Heart left ventricle (tissue), 16 donors: ENCODE measurements at regions not wholly inside any gene's neighbourhood (a gene's known extent, or its start where the extent isn't known, plus 50 kb on each side); places are given as distances from the start of the nearest gene placed in this dataset.

Experiments used
- ATAC-seq, 4 donors: fragments of 200-7000 bp; cut with Tn5 transposase; one replicate each; pipeline ENCODE4 v1.9.1; 2020 to 2022; ENCODE audit warnings: moderate library complexity in 4 of 4, mild to moderate bottlenecking in 3 of 4, moderate number of reproducible peaks in 1 of 4
- DNase-seq, 5 donors: peaks; one replicate each; pipeline ENCODE4 v3.0.0-alpha.2; 2020
- H3K27ac ChIP-seq, 12 donors: fragments of 200-600 bp; sonication (generic) in 4 of 12; one replicate each; pipeline versions ENCODE4 v1.5.0 to v1.8.0; 2016 to 2022; ENCODE audit warnings: mild to moderate bottlenecking in 2 of 12
- H3K27me3 ChIP-seq, 9 donors: fragments of 200-600 bp; sonication (generic) in 2 of 9; one replicate each; pipeline versions ENCODE4 v1.5.1 to v1.8.0; 2016 to 2022; ENCODE audit warnings: mild to moderate bottlenecking in 3 of 9
- H3K36me3 ChIP-seq, 9 donors: fragments of 200-600 bp; sonication (generic) in 2 of 9; one replicate each; pipeline versions ENCODE4 v1.5.0 to v1.8.0; 2018 to 2022; ENCODE audit warnings: mild to moderate bottlenecking in 2 of 9
- H3K4me1 ChIP-seq, 12 donors: fragments of 200-600 bp; sonication (generic) in 4 of 12; one replicate each; pipeline versions ENCODE4 v1.5.0 to v1.8.0; 2016 to 2022; ENCODE audit warnings: mild to moderate bottlenecking in 3 of 12
- H3K4me3 ChIP-seq, 12 donors: fragments of 200-600 bp; sonication (generic) in 4 of 12; one replicate each; pipeline versions ENCODE4 v1.5.0 to v1.8.0; 2017 to 2022; ENCODE audit warnings: mild to moderate bottlenecking in 9 of 12, moderate library complexity in 4 of 12
- H3K9me3 ChIP-seq, 12 donors: fragments of 200-600 bp; sonication (generic) in 4 of 12; one replicate each; pipeline versions ENCODE4 v1.5.0 to v1.8.0; 2016 to 2022; ENCODE audit warnings: mild to moderate bottlenecking in 1 of 12
- POLR2A ChIP-seq, 2 donors: fragments of 450-650 bp; IDR thresholded peaks; one replicate each; pipeline ENCODE4 v1.6.1; 2017; ENCODE audit warnings: antibody characterized with exemption in 2 of 2, mild to moderate bottlenecking in 2 of 2, moderate library complexity in 2 of 2
- WGBS, 4 donors: extraction: QIAGEN DNeasy Blood & Tissue Kit in 2 of 4; methylation state at CpG; one replicate each; pipeline versions ENCODE4 v1.1.5 to v1.1.7; 2013 to 2018; 5-methylcytosine and 5-hydroxymethylcytosine counted together
- intact Hi-C, 10 donors: fragments of 100-400 bp; cut with DNase I; formaldehyde crosslinking; loops; one replicate each; pipeline versions ENCODE4 v1.11.1 to v1.14.2; 2022
- TF ChIP-seq, protein P1 (sequence below), 12 donors: fragments of 200-600 bp; sonication (generic) in 4 of 12; IDR thresholded peaks; one replicate each; pipeline versions ENCODE4 v1.5.0 to v1.8.0; 2018 to 2022; ENCODE audit warnings: antibody characterized with exemption in 12 of 12, mild to moderate bottlenecking in 5 of 12
- donor health status: ischemic (EF 13 %, LVEDD 7.1; RV severe dilation, severe dysfunction).
- donor health status: healthy with polysubstance abuse.
- donor health status: DM: no; HTN: yes; CAD: no.
- donor health status: DM: no; HTN: no; CAD: no.
- donor health status: ischemic (EF 25% LVEDD 6.9; RV normal size, moderate dysfunction).
- donor health status: ischemic (EF 25% LVEDD 5.7; RV mildly dilated, moderate dysfunction).
- donor health status: healthy.
- donor health status: DM: yes; HTN: yes; CAD: no.
- donor health status: ischemic (EF 35%, LVEDD 5.7; RV mildly dilated, moderate dysfunction).
- donor health status: nonischemic (EF 11% LVEDD 7.7; RV severe dilation, severe dysfunction).
- donor health status: DM: yes; HTN: yes; CAD: no.
- donor health status: PGD.
- donor health status: ischemic (EF 29% LVEDD 5.4; RV normal size, mild dysfunction).
- donor health status: nonischemic (EF 23%, LVEDD 6.1; RV moderate dilation, normal function).

- DNase-seq (no peak), ATAC-seq (no peak)
- no peak overlapping the region for H3K27ac ChIP-seq
- no peaks in the 10 kb centered on the region for H3K9me3 ChIP-seq
- H3K4me3 ChIP-seq = no peak overlapping the region
- WGBS, 4 donors = 75 to 84% (median 77%) methylated on average over 4 of the region's 4 CpGs
- H3K4me1 ChIP-seq = no peaks in the 10 kb centered on the region
- H3K27me3 ChIP-seq = no peaks in the 10 kb centered on the region
- TF ChIP-seq, protein P1, sequence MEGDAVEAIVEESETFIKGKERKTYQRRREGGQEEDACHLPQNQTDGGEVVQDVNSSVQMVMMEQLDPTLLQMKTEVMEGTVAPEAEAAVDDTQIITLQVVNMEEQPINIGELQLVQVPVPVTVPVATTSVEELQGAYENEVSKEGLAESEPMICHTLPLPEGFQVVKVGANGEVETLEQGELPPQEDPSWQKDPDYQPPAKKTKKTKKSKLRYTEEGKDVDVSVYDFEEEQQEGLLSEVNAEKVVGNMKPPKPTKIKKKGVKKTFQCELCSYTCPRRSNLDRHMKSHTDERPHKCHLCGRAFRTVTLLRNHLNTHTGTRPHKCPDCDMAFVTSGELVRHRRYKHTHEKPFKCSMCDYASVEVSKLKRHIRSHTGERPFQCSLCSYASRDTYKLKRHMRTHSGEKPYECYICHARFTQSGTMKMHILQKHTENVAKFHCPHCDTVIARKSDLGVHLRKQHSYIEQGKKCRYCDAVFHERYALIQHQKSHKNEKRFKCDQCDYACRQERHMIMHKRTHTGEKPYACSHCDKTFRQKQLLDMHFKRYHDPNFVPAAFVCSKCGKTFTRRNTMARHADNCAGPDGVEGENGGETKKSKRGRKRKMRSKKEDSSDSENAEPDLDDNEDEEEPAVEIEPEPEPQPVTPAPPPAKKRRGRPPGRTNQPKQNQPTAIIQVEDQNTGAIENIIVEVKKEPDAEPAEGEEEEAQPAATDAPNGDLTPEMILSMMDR (IDR thresholded peaks at IDR 0.05) = no peak
- TF ChIP-seq POLR2A (IDR thresholded peaks at IDR 0.05) = no peak
- peaks cover 0 to 79% (median 24%) of the 10 kb centered on the region in 9 donors for H3K36me3 ChIP-seq
- intact Hi-C loops = no loop called here
Measured at GRCh38 chr3:124438813-124439212, 291.4 kb upstream of the UMPS start.

DNA sequence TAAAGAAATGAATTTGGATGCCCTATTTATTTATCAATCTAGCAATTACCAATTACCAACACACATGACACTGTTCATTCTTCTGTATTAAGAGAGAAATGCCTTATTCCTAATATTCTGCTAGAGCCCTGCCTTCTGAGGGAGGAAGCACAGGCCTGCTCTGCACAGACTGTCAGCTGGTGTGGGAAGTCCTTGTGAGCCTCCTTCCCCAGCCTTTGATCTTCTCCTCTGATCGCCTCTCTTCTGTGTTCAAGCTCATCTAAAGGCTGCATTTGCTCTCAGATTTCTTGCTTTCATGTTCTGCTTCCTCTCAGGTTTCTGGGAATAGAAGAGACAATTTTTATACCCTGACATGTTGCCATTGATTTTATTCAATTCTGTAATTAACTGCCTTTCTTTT is 290.6 kb upstream of the UMPS start:
- Histone ChIP-seq H3K36me3 (peaks cover 0 to 81% (median 18%) of the 10 kb centered on the region in 9 donors), H3K27me3 (no peaks in the 10 kb centered on the region), H3K4me3 (no peak overlapping the region), H3K9me3 (no peaks in the 10 kb centered on the region), H3K27ac (no peak overlapping the region), H3K4me1 (no peaks in the 10 kb centered on the region)
- TF ChIP-seq POLR2A (IDR thresholded peaks at IDR 0.05) = no peak
- TF ChIP-seq, protein P1 (IDR thresholded peaks at IDR 0.05) = no peak
- no peak for ATAC-seq
- intact Hi-C loops = no loop called here
- WGBS, 4 donors = 50 to 82% (median 67%) methylated on average over 1 of the region's 1 CpG
- no peak for DNase-seq

DNA sequence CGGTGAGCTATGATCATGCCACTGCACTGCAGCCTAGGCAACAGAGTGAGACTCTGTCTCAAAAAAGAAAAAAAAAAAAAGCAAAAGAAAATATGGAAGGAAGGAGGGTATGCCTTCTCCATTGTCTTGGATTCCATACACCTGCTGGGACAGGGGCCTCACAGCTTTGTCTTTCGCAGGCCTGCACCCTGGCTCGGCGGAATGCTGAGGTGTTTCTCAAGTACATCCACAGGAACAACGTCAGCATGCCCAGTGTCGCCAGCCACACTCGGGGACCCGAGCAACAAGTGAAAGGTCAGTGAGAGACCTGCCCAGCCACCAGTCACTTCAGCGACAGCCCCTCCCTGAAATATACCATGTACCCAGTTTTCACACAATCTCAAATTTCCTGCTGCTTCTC is 288.5 kb upstream of the UMPS start:
- DNase-seq (no peak), ATAC-seq (no peak)
- H3K27ac ChIP-seq = no peak overlapping the region
- intact Hi-C loops = no loop called here
- H3K9me3 ChIP-seq = no peaks in the 10 kb centered on the region
- H3K4me1 ChIP-seq = no peaks in the 10 kb centered on the region
- peaks cover 0 to 84% (median 25%) of the 10 kb centered on the region in 9 donors for H3K36me3 ChIP-seq
- WGBS, 4 donors = 95 to 97% (median 96%) methylated on average over 9 of the region's 9 CpGs
- H3K4me3 ChIP-seq = no peak overlapping the region
- no peaks in the 10 kb centered on the region for H3K27me3 ChIP-seq
- no peak for TF ChIP-seq POLR2A (IDR thresholded peaks at IDR 0.05)
- TF ChIP-seq, protein P1 (IDR thresholded peaks at IDR 0.05) = no peak

GRCh38 chr3:124442463-124442862 is 287.8 kb upstream of the UMPS start:
- no peak overlapping the region for H3K27ac ChIP-seq
- DNase-seq (no peak), ATAC-seq (no peak)
- WGBS, 4 donors = 92 to 94% (median 93%) methylated on average over 2 of the region's 2 CpGs
- no peaks in the 10 kb centered on the region for H3K4me1 ChIP-seq
- peaks cover 0 to 91% (median 30%) of the 10 kb centered on the region in 9 donors for H3K36me3 ChIP-seq
- H3K27me3 ChIP-seq = no peaks in the 10 kb centered on the region
- no peak for TF ChIP-seq POLR2A (IDR thresholded peaks at IDR 0.05)
- TF ChIP-seq, protein P1 (IDR thresholded peaks at IDR 0.05) = no peak
- H3K9me3 ChIP-seq = no peaks in the 10 kb centered on the region
- H3K4me3 ChIP-seq = no peak overlapping the region
- intact Hi-C loops = no loop called here
